Caco-2 (cell line): ENCODE measurements at regions not wholly inside any gene's neighbourhood (a gene's known extent, or its start where the extent isn't known, plus 50 kb on each side); places are given as distances from the start of the nearest gene placed in this dataset.

Source experiments
- BruUV-seq: library from RNA; stranded (reverse); fragments of 400-500 nt; replicated peaks from 2 replicates; lab custom pipeline; 2021; lab: Mats Ljungman, UMichigan
- CTCF ChIA-PET: fragments of 300-600 bp; sonication (Branson Sonifier 250); formaldehyde crosslinking; loops from one replicate; lab custom pipeline; 2022; ENCODE audit warnings: antibody characterized with exemption; lab: Charles Lee
- POLR2A ChIA-PET: fragments of 300-600 bp; sonication (Branson Sonifier 250); formaldehyde crosslinking; loops from one replicate; lab custom pipeline; 2022; ENCODE audit warnings: antibody characterized with exemption; lab: Charles Lee
- DNase-seq, 2 experiments: peaks; one replicate each; pipeline versions ENCODE4 v3.0.0 to v3.0.0-alpha.2; 2020 to 2022
- H3K27me3 ChIP-seq: replicated peaks from 2 replicates; pipeline ENCODE4 v1.6.0; 2011; ENCODE audit warnings: low read length; ENCODE audit not compliant: control insufficient read depth, insufficient read depth
- H3K36me3 ChIP-seq: 2 replicates; pipeline ENCODE4 v1.5.1; 2011; ENCODE audit warnings: low read length; ENCODE audit not compliant: control insufficient read depth, insufficient read depth
- H3K4me1 ChIP-seq: fragments of 250-450 bp; sonication (Bioruptor Pico); 2 replicates; pipeline ENCODE4 v1.5.1; 2020; ENCODE audit warnings: mild to moderate bottlenecking
- H3K4me3 ChIP-seq: 2 replicates; pipeline ENCODE4 v1.5.1; 2011; ENCODE audit warnings: low read depth, mild to moderate bottlenecking, control low read depth, low read length
- H3K9me3 ChIP-seq: fragments of 250-450 bp; sonication (Bioruptor Pico); 2 replicates; pipeline ENCODE4 v1.5.1; 2020; ENCODE audit warnings: mild to moderate bottlenecking, moderate library complexity
- H3K27ac Mint-ChIP-seq: one replicate; pipeline ENCODE4 v1.8.0; 2022; ENCODE audit warnings: mixed read lengths; ENCODE audit not compliant: unreplicated experiment
- H3K27me3 Mint-ChIP-seq: one replicate; pipeline ENCODE4 v1.8.0; 2022; ENCODE audit warnings: mixed read lengths; ENCODE audit not compliant: insufficient read depth, unreplicated experiment
- H3K36me3 Mint-ChIP-seq: one replicate; pipeline ENCODE4 v1.8.0; 2022; ENCODE audit warnings: mild to moderate bottlenecking, mixed read lengths; ENCODE audit not compliant: insufficient read depth, unreplicated experiment
- H3K4me1 Mint-ChIP-seq: one replicate; pipeline ENCODE4 v1.8.0; 2022; ENCODE audit warnings: low read depth, mixed read lengths; ENCODE audit not compliant: unreplicated experiment
- H3K4me3 Mint-ChIP-seq: one replicate; pipeline ENCODE4 v1.8.0; 2022; ENCODE audit warnings: mild to moderate bottlenecking, moderate library complexity, mixed read lengths; ENCODE audit not compliant: unreplicated experiment
- H3K9me3 Mint-ChIP-seq: one replicate; pipeline ENCODE4 v1.8.0; 2022; ENCODE audit warnings: mixed read lengths; ENCODE audit not compliant: unreplicated experiment
- CTCF ChIP-seq, 2 experiments: fragments of 200-600 bp in 1 of 2; IDR thresholded peaks; 1 replicate in 1 of 2; 2 replicates in 1 of 2; pipeline versions ENCODE4 v1.5.1 to v1.8.0; 2011 to 2022; ENCODE audit warnings: antibody characterized with exemption in 1 of 2, control low read depth in 1 of 2, inconsistent platforms in 1 of 2, low read depth in 1 of 2, low read length in 1 of 2, mild to moderate bottlenecking in 1 of 2, moderate library complexity in 1 of 2; ENCODE audit not compliant: insufficient read depth in 1 of 2, severe bottlenecking in 1 of 2, unreplicated experiment in 1 of 2
- intact Hi-C: fragments of 100-400 bp; cut with micrococcal nuclease; formaldehyde crosslinking; loops from one replicate; pipeline ENCODE4 v1.10.0; 2022; ENCODE audit not compliant: unreplicated experiment

- Mint-ChIP-seq H3K4me1 (no peaks in the 10 kb centered on the region), H3K27ac (no peak overlapping the region), H3K9me3 (no peaks in the 10 kb centered on the region), H3K36me3 (no peaks in the 10 kb centered on the region), H3K27me3 (peaks cover 9% of the 10 kb centered on the region), H3K4me3 (no peak overlapping the region)
- ChIA-PET POLR2A (no interaction called here), CTCF (no interaction called here)
- BruUV-seq = no TSS peak
- DNase-seq = no peak
- Histone ChIP-seq H3K27me3 (no peaks in the 10 kb centered on the region), H3K4me3 (no peak overlapping the region), H3K4me1 (peaks cover under 1% of the 10 kb centered on the region; the same call in 1 of the 2 replicates), H3K36me3 (no peaks in the 10 kb centered on the region), H3K9me3 (no peaks in the 10 kb centered on the region)
- intact Hi-C loops = no loop called here
- no peak for TF ChIP-seq CTCF (IDR thresholded peaks at IDR 0.05; ENCODE audit: insufficient read depth in 1 of 2, low read depth in 1 of 2, low read length in 1 of 2, severe bottlenecking in 1 of 2, unreplicated experiment in 1 of 2)
These were observed 92.0 kb upstream of the BMPER start for GRCh38 chr7:33813331-33813730.

- no peaks in the 10 kb centered on the region for H3K4me1 Mint-ChIP-seq
- CTCF ChIA-PET = no interaction called here
- no peaks in the 10 kb centered on the region for H3K9me3 ChIP-seq
These were observed 90.9 kb upstream of the BMPER start for GRCh38 chr7:33814400-33814799.

GRCh38 chr7:33814936-33815335 is 90.4 kb upstream of the BMPER start:
- H3K36me3 ChIP-seq = no peaks in the 10 kb centered on the region
- H3K4me3 ChIP-seq = no peak overlapping the region
- H3K9me3 ChIP-seq = no peaks in the 10 kb centered on the region
- Mint-ChIP-seq H3K27me3 (peaks cover 9% of the 10 kb centered on the region), H3K4me3 (no peak overlapping the region), H3K36me3 (no peaks in the 10 kb centered on the region), H3K9me3 (no peaks in the 10 kb centered on the region), H3K4me1 (no peaks in the 10 kb centered on the region), H3K27ac (no peak overlapping the region)
- H3K27me3 ChIP-seq = no peaks in the 10 kb centered on the region
- intact Hi-C loops = no loop called here
- CTCF ChIA-PET = no interaction called here
- no peaks in the 10 kb centered on the region for H3K4me1 ChIP-seq
- no TSS peak for BruUV-seq
- DNase-seq = no peak
- POLR2A ChIA-PET = no interaction called here
- TF ChIP-seq CTCF (IDR thresholded peaks at IDR 0.05; ENCODE audit: insufficient read depth in 1 of 2, low read depth in 1 of 2, low read length in 1 of 2, severe bottlenecking in 1 of 2, unreplicated experiment in 1 of 2) = no peak

More at GRCh38 chr7:33814400-33814799, 90.9 kb upstream of the BMPER start:
- TF ChIP-seq CTCF (IDR thresholded peaks at IDR 0.05; ENCODE audit: insufficient read depth in 1 of 2, low read depth in 1 of 2, low read length in 1 of 2, severe bottlenecking in 1 of 2, unreplicated experiment in 1 of 2) = no peak
- Histone ChIP-seq H3K36me3 (no peaks in the 10 kb centered on the region), H3K4me3 (no peak overlapping the region), H3K4me1 (no peaks in the 10 kb centered on the region), H3K27me3 (no peaks in the 10 kb centered on the region)
- no peak for DNase-seq
- intact Hi-C loops = no loop called here
- no peaks in the 10 kb centered on the region for H3K9me3 Mint-ChIP-seq
- H3K36me3 Mint-ChIP-seq = no peaks in the 10 kb centered on the region
- no TSS peak for BruUV-seq
- no peak overlapping the region for H3K27ac Mint-ChIP-seq
- POLR2A ChIA-PET = no interaction called here
- no peak overlapping the region for H3K4me3 Mint-ChIP-seq
- H3K27me3 Mint-ChIP-seq = peaks cover 9% of the 10 kb centered on the region
